Stimulated activated CD4-positive, alpha-beta T cell treated with anti-CD3 and anti-CD28 coated beads, Interleukin-15, amount 100 ng/mL, for 24 hours (primary cell): ENCODE measurements at regions not wholly inside any gene's neighbourhood (a gene's known extent, or its start where the extent isn't known, plus 50 kb on each side); places are given as distances from the start of the nearest gene placed in this dataset.
"Not testable (repeated sequence)": the region's sequence is repeated elsewhere in the genome, so short reads cannot be mapped to it uniquely, and the experiment has no call there.

Experiments
- DNase-seq: peaks from one replicate; pipeline ENCODE4 v3.0.0-alpha.2; 2020

DNA sequence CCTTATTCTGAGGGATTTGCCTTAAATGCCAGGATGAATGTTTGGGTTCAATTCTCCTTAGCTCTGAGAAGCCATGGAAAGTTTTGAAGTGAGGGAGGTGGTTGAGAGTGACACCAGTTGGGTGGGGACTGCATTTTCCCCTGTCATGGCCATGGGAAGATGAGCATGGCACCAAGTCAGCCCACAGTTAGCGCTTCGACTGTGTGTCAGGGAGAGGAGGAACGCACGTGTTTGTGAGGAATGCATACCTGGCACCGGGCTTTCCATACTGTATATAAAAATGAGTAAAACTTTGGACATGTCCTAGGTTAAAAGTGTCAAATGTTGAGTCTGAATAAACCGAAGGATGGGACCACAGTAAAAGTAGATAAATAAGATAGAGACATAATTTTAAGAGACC lies 187.5 kb upstream of the KL start:
- no peak for DNase-seq

DNA sequence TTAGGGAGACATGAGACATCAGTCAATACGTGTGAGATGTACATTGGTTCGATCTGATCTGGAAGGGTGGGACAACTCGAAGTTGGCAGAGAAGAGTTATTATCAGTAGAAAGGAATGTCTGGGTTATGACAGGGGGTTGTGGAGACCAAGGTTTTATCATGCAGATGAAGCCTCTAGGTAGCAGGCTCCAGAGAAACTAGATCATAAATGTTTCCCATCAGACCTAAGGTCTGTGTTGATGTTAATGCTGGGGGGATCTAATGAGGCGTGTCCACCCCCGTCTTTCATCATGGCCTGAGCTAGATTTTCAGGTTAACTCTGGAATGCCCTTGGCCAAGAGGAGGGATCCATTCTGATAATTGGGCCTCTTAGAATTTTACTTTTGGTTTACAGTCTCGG lies 187.0 kb upstream of the KL start:
- DNase-seq, result no peak

- DNase-seq, result no peak
These were observed 186.4 kb upstream of the KL start for GRCh38 chr13:32829676-32830335.

GRCh38 chr13:32830336-32831031 lies 185.7 kb upstream of the KL start:
- DNase-seq, result no peak

GRCh38 chr13:32837307-32837972 lies 178.8 kb upstream of the KL start:
- no peak for DNase-seq

- DNase-seq, result no peak
These were observed 178.0 kb upstream of the KL start for GRCh38 chr13:32837973-32838927.

DNA sequence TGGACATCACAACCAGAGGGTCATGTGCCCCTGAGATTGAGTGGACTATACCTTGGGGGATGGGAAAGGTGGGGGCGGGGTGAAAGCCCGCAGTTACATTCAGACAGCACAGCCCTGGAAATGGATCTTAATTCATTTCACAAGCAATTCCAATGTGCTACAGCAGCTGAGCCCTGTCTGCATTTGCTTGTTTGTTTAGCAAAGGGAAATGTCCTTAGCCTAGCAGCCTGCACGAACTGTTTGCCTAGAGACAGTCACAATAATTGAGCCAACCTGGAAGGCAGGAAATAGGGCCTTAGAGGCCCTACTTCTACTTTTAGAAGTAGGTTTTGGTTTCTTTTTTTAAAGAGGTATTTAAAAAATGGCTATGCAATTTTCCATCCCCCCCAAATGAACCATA lies 177.3 kb upstream of the KL start:
- no peak for DNase-seq

DNA sequence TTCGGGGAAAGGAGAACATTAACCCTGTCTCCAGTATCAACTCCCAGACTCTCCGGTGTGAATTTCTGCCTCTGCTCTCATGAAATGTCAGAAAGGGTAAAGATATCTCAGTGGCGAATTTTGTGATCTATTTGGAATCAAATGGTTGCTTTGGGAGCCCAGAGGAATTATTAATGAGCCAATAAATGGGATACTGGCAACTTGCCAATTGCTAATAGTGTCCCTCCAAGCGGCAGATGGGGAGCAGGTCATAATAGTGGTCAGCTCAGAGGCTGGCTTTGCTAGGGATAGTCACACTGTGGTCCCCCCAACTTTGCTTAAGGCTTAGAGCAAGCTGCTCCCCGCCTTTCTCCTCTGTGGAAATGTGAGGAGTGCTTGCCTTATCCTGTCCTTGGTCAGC lies 176.1 kb upstream of the KL start:
- no peak for DNase-seq

GRCh38 chr13:32840989-32841713 lies 175.1 kb upstream of the KL start:
- DNase-seq, result no peak

DNA sequence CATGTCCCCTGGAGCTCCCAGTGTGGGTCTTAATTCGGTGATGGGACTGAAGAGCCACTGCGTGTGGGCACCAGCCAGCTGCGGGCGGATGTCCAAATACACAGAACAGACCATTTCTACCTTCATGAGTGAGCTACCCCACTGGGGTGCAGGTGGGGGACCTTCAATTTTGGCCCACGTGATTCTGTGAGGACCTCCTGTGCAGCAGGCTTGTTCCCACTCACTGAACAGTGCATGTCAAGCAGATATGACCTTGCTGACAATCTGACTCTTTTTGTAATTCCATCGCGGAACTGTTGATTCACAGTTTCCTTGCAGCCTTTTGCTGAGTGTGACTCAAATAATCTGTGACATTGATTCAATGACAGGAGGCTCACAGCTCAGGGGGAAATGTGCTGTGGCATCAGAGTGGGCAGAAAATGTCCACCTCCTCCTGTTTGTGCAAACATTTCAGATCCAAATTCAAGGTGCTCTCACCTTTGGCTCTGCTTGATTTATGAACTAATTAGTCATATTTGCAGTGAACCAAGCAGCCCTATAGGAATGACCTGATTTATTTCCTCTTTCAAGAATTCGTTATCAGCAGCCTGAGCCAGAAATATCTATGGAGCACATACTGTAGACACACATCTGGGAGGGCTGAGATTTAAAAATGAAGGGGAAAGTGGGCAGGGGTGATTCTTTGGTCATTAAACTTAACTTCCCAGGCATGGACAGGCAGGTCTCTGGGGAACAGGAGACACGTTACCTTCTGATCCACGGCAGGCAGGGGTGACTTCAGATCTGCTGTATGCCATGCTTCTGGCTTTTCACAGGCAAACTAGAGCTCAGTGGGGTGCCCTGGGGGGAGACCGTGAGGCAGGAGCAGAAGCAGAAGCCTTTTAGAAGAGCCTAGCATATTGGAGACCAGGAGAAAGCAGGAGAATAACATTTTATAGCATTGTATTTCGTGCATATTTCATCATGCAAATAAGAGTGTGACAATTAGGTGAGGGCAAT lies 170.0 kb upstream of the KL start:
- DNase-seq, result peak; percentile 14

DNA sequence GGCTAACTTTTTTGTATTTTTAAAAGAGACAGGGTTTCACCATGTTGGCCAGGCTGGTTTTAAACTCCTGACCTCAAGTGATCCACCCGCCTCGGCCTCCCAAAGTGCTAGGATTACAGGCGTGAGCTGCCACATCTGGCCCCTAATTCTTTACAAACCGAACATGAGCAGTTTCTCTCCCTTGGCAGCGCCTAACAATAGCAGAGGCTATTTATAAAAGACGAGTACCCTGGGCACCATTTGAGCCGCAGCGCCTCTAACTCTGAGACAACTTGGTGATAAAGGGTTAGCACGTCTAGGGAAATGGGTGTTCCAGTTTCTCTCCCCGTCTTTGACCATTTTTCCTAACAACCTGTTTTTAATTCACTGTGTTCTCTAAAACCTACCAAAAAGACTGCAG lies 168.2 kb upstream of the KL start:
- not testable (repeated sequence) for DNase-seq

DNA sequence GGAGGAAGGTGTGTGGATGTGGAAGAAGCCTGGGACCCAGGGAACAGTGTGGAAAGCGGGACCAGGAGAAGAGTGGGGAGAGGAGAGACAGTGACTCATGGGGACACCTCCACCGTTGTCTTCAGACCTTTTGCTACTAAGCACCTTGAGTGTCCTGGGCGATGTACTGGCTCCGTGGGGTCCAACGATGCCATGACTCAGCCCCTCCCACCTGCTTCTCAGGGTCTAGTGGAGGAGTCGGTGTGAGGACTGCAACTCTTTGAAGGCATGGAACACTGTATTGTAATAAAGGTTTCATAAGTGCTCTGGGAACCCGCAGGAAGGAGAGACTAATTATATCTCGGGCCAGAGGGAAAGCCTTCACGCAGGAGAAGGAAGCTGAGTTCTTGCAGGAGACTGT lies 166.9 kb upstream of the KL start:
- DNase-seq, result no peak

DNA sequence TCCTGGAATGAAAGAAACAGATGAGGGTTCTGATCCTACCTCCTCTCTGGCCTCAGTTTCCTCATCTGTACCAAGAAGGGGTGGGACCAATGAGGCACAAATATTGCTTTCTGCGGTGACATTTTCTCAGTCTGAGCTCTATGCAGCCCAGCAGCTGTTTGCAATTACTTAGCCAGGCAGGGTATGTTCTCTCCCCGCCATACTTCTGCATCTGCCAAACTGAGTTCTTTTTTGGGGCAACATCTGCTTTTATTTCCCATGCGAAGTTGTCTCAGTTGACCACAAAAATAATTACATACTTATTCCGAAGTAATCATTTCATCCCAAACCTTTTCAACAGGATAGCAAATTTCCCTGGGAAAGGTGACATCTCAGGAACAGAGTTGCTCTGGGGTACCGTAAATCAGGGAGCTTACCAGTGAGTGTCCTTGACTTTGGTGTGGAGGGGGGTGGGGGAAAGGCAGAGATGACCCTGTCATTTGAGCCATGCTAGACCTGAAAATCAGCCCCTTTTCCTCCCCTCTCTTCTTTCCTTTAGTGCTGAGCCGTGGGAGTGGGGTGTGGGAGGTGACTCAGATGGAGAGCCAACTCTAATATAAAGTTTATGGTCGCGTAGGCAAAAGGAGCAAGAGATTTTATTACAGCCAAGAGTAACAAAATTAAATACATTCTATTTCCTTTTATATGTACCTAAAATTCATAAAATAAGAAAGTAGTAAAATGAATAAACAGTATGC lies 165.7 kb upstream of the KL start:
- no peak for DNase-seq

- DNase-seq, result no peak
These were observed 164.8 kb upstream of the KL start for GRCh38 chr13:32851083-32852069.

GRCh38 chr13:32852526-32852925 lies 163.7 kb upstream of the KL start:
- DNase-seq, result no peak

DNA sequence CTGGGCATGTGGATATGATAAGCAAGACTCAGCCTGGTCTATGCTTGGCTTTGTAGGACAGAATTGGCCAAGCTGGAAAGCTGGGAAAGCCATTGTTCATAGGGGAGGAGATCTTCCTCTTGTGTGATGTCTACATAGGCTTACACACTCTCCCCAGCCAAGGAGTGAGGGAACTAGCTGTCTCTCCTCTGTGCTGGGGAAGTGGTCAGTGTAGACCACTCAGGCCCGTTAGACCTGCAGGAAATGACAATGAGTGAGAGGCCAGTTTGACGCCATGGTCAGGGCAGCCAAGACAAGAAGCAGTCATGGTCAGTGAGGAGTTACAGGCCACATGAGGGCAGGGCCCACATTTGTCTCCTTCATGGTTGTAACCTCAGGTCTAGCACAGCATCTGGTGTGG lies 159.1 kb upstream of the KL start:
- DNase-seq, result no peak

DNA sequence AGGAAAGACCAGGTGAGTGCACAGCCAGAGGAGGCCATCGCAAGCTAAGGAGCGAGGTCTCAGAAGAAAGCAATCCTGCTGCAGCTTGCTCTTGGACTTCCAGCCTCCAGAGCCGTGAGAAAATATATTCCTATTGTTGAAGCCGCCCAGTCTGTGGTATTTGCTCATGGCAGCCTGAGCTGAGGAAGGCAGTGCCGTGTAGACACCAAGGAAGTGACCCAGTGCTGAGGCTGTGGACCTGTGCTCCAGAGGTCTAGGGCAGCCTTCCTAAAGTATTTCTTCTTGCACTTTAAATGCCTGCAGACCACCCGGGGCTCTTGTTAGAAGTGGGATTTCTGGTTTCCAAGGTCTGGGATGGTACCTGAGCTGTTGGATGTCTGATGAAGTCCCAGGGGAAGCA lies 158.5 kb upstream of the KL start:
- no peak for DNase-seq

GRCh38 chr13:32859707-32860292 lies 156.4 kb upstream of the KL start:
- DNase-seq, result no peak

DNA sequence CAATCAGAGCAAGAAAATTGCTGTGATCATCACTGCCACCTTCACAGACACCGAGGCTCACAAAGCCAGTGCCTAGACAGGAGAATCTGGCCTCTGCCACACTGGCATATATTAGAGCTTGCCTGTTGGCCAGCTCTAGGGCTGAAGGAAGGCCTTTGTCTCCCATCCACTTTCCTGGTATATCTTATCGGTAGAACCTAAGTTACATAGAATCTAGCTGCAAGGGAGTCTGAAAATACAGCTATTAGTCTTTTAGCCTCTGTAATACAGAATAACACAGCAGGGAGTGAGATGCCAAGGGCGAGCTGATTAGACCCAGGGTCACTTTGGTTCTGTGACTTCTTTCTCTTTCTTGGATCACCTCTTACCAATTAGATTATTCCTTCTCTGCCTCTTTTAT lies 154.9 kb upstream of the KL start:
- no peak for DNase-seq
